SH-SY5Y (cell line): ENCODE measurements at regions not wholly inside any gene's neighbourhood (a gene's known extent, or its start where the extent isn't known, plus 50 kb on each side); places are given as distances from the start of the nearest gene placed in this dataset.

Experiments used
- GATA2 ChIP-seq: IDR thresholded peaks from 2 replicates; pipeline ENCODE4 v1.6.1; 2011; ENCODE audit warnings: mild to moderate bottlenecking, low read depth, low read length
- GATA3 ChIP-seq: IDR thresholded peaks from 2 replicates; pipeline ENCODE4 v1.6.1; 2011; ENCODE audit warnings: low read depth, mild to moderate bottlenecking, low read length, moderate library complexity

GRCh38 chr6:113774127-113774825, 82.9 kb upstream of the MARCKS start:
- TF ChIP-seq GATA3 (no peak), GATA2 (no peak)
